ENCODE measurements at regions not wholly inside any gene's neighbourhood (a gene's known extent, or its start where the extent isn't known, plus 50 kb on each side); places are given as distances from the start of the nearest gene placed in this dataset.

GRCh38 chr5:82817897-82818676, 259.1 kb downstream of the TMEM167A start:
- TF ChIP-seq POLR2AphosphoS5 (IDR thresholded peaks at IDR 0.05; ENCODE audit: low read depth, low read length) (no peak), SPI1 (IDR thresholded peaks at IDR 0.05; ENCODE audit: low read depth, low read length) (no peak), PAX5 (IDR thresholded peaks at IDR 0.05; ENCODE audit: insufficient read depth, low read length, severe bottlenecking) (no peak), POU2F2 (IDR thresholded peaks at IDR 0.05; ENCODE audit: low read depth, low read length) (no peak)
- no peak for FAIRE-seq
- no peak for DNase-seq (ENCODE audit: insufficient read length, low spot score)

- FAIRE-seq (no peak), DNase-seq (ENCODE audit: insufficient read length, low spot score) (no peak)
- no peak for TF ChIP-seq SPI1 (IDR thresholded peaks at IDR 0.05; ENCODE audit: low read depth, low read length)
- TF ChIP-seq POLR2AphosphoS5 (IDR thresholded peaks at IDR 0.05; ENCODE audit: low read depth, low read length), result no peak
- no peak for TF ChIP-seq POLR2A (IDR thresholded peaks at IDR 0.05; ENCODE audit: low read depth, low read length)
- TF ChIP-seq PAX5 (IDR thresholded peaks at IDR 0.05; ENCODE audit: insufficient read depth, low read length, severe bottlenecking), result no peak
- no peak for TF ChIP-seq POU2F2 (IDR thresholded peaks at IDR 0.05; ENCODE audit: low read depth, low read length)
- TF ChIP-seq TAF1 (IDR thresholded peaks at IDR 0.05; ENCODE audit: low read depth, low read length), result no peak
Observed at GRCh38 chr5:82816926-82817325, 260.3 kb downstream of the TMEM167A start.

- no peak for TF ChIP-seq PAX5 (IDR thresholded peaks at IDR 0.05; ENCODE audit: insufficient read depth, low read length, severe bottlenecking)
- no peak for TF ChIP-seq POLR2A (IDR thresholded peaks at IDR 0.05; ENCODE audit: low read depth, low read length)
- no peak for TF ChIP-seq POU2F2 (IDR thresholded peaks at IDR 0.05; ENCODE audit: low read depth, low read length)
- no peak for TF ChIP-seq POLR2AphosphoS5 (IDR thresholded peaks at IDR 0.05; ENCODE audit: low read depth, low read length)
- TF ChIP-seq TAF1 (IDR thresholded peaks at IDR 0.05; ENCODE audit: low read depth, low read length), result no peak
- no peak for TF ChIP-seq SPI1 (IDR thresholded peaks at IDR 0.05; ENCODE audit: low read depth, low read length)
- no peak for FAIRE-seq
Observed at GRCh38 chr5:82815871-82816270, 261.3 kb downstream of the TMEM167A start.

GRCh38 chr5:82813861-82814260, 263.3 kb downstream of the TMEM167A start:
- FAIRE-seq (no peak), DNase-seq (ENCODE audit: insufficient read length, low spot score) (no peak)
- TF ChIP-seq TAF1 (IDR thresholded peaks at IDR 0.05; ENCODE audit: low read depth, low read length), result no peak
- TF ChIP-seq SPI1 (IDR thresholded peaks at IDR 0.05; ENCODE audit: low read depth, low read length), result no peak

More at GRCh38 chr5:82815871-82816270, 261.3 kb downstream of the TMEM167A start:
- no peak for DNase-seq (ENCODE audit: insufficient read length, low spot score)

GRCh38 chr5:82812575-82812974, 264.6 kb downstream of the TMEM167A start:
- TF ChIP-seq POU2F2 (IDR thresholded peaks at IDR 0.05; ENCODE audit: low read depth, low read length) (no peak), POLR2AphosphoS5 (IDR thresholded peaks at IDR 0.05; ENCODE audit: low read depth, low read length) (no peak), PAX5 (IDR thresholded peaks at IDR 0.05; ENCODE audit: insufficient read depth, low read length, severe bottlenecking) (no peak), SPI1 (IDR thresholded peaks at IDR 0.05; ENCODE audit: low read depth, low read length) (no peak), TAF1 (IDR thresholded peaks at IDR 0.05; ENCODE audit: low read depth, low read length) (no peak), POLR2A (IDR thresholded peaks at IDR 0.05; ENCODE audit: low read depth, low read length) (no peak)
- FAIRE-seq, result no peak
- DNase-seq (ENCODE audit: insufficient read length, low spot score), result no peak

GRCh38 chr5:82811490-82811889, 265.7 kb downstream of the TMEM167A start:
- no peak for FAIRE-seq
- DNase-seq (ENCODE audit: insufficient read length, low spot score), result no peak
- no peak for TF ChIP-seq POLR2A (IDR thresholded peaks at IDR 0.05; ENCODE audit: low read depth, low read length)
- no peak for TF ChIP-seq PAX5 (IDR thresholded peaks at IDR 0.05; ENCODE audit: insufficient read depth, low read length, severe bottlenecking)
- no peak for TF ChIP-seq POLR2AphosphoS5 (IDR thresholded peaks at IDR 0.05; ENCODE audit: low read depth, low read length)
- no peak for TF ChIP-seq POU2F2 (IDR thresholded peaks at IDR 0.05; ENCODE audit: low read depth, low read length)
- TF ChIP-seq SPI1 (IDR thresholded peaks at IDR 0.05; ENCODE audit: low read depth, low read length), result no peak
- TF ChIP-seq TAF1 (IDR thresholded peaks at IDR 0.05; ENCODE audit: low read depth, low read length), result no peak

- DNase-seq (ENCODE audit: insufficient read length, low spot score), result no peak
- TF ChIP-seq POLR2AphosphoS5 (IDR thresholded peaks at IDR 0.05; ENCODE audit: low read depth, low read length) (no peak), PAX5 (IDR thresholded peaks at IDR 0.05; ENCODE audit: insufficient read depth, low read length, severe bottlenecking) (no peak), SPI1 (IDR thresholded peaks at IDR 0.05; ENCODE audit: low read depth, low read length) (no peak), TAF1 (IDR thresholded peaks at IDR 0.05; ENCODE audit: low read depth, low read length) (no peak), POLR2A (IDR thresholded peaks at IDR 0.05; ENCODE audit: low read depth, low read length) (no peak)
- no peak for FAIRE-seq
Observed at GRCh38 chr5:82809420-82810143, 267.6 kb downstream of the TMEM167A start.

GRCh38 chr5:82808960-82809359, 268.2 kb downstream of the TMEM167A start:
- TF ChIP-seq POLR2A (IDR thresholded peaks at IDR 0.05; ENCODE audit: low read depth, low read length) (no peak), POU2F2 (IDR thresholded peaks at IDR 0.05; ENCODE audit: low read depth, low read length) (no peak), TAF1 (IDR thresholded peaks at IDR 0.05; ENCODE audit: low read depth, low read length) (no peak), SPI1 (IDR thresholded peaks at IDR 0.05; ENCODE audit: low read depth, low read length) (no peak), PAX5 (IDR thresholded peaks at IDR 0.05; ENCODE audit: insufficient read depth, low read length, severe bottlenecking) (no peak), POLR2AphosphoS5 (IDR thresholded peaks at IDR 0.05; ENCODE audit: low read depth, low read length) (no peak)
- FAIRE-seq (no peak), DNase-seq (ENCODE audit: insufficient read length, low spot score) (no peak)

- TF ChIP-seq PAX5 (IDR thresholded peaks at IDR 0.05; ENCODE audit: insufficient read depth, low read length, severe bottlenecking) (no peak), TAF1 (IDR thresholded peaks at IDR 0.05; ENCODE audit: low read depth, low read length) (no peak), POLR2A (IDR thresholded peaks at IDR 0.05; ENCODE audit: low read depth, low read length) (no peak), POU2F2 (IDR thresholded peaks at IDR 0.05; ENCODE audit: low read depth, low read length) (no peak), SPI1 (IDR thresholded peaks at IDR 0.05; ENCODE audit: low read depth, low read length) (no peak), POLR2AphosphoS5 (IDR thresholded peaks at IDR 0.05; ENCODE audit: low read depth, low read length) (no peak)
- no peak for FAIRE-seq
- no peak for DNase-seq (ENCODE audit: insufficient read length, low spot score)
Observed at GRCh38 chr5:82807021-82807420, 270.2 kb downstream of the TMEM167A start.
